Suprapubic skin (tissue), 4 donors: ENCODE measurements at regions not wholly inside any gene's neighbourhood (a gene's known extent, or its start where the extent isn't known, plus 50 kb on each side); places are given as distances from the start of the nearest gene placed in this dataset.

Experiments used
- DNase-seq, 2 donors: peaks; one replicate each; pipeline ENCODE4 v3.0.0-alpha.2; 2019; ENCODE audit warnings: low spot score in 2 of 2
- H3K27ac ChIP-seq: fragments of 200-600 bp; sonication (generic); one replicate; pipeline ENCODE4 v1.5.1; 2019
- H3K27me3 ChIP-seq: fragments of 200-600 bp; sonication (generic); one replicate; pipeline ENCODE4 v1.5.1; 2019
- H3K36me3 ChIP-seq: fragments of 200-600 bp; sonication (generic); one replicate; pipeline ENCODE4 v1.5.1; 2019
- H3K4me1 ChIP-seq: fragments of 200-600 bp; sonication (generic); one replicate; pipeline ENCODE4 v1.5.1; 2019
- H3K4me3 ChIP-seq: fragments of 200-600 bp; sonication (generic); one replicate; pipeline ENCODE4 v1.5.1; 2019; ENCODE audit warnings: mild to moderate bottlenecking
- H3K9me3 ChIP-seq: fragments of 200-600 bp; sonication (generic); one replicate; pipeline ENCODE4 v1.5.1; 2019
- EP300 ChIP-seq: sonication (generic); formaldehyde crosslinking; IDR thresholded peaks from one replicate; pipeline ENCODE4 v1.6.1; 2017; ENCODE audit warnings: antibody characterized with exemption
- POLR2A ChIP-seq, 2 donors: fragments of 450-650 bp; IDR thresholded peaks; one replicate each; pipeline ENCODE4 v1.6.1; 2017; ENCODE audit warnings: antibody characterized with exemption in 2 of 2, mild to moderate bottlenecking in 2 of 2, moderate library complexity in 2 of 2
- POLR2AphosphoS5 ChIP-seq, 3 donors: sonication (generic); formaldehyde crosslinking; IDR thresholded peaks; one replicate each; pipeline ENCODE4 v1.6.1; 2017; ENCODE audit warnings: antibody characterized with exemption in 3 of 3
- whole genome bisulfite sequencing: methylation state at CpG from one replicate; pipeline ENCODE4 v1.1.5; 2018; 5-methylcytosine and 5-hydroxymethylcytosine counted together
- TF ChIP-seq, protein P1 (sequence below), 2 donors: fragments of 200-600 bp in 1 of 2; fragments of 450-650 bp in 1 of 2; sonication (generic) in 1 of 2; IDR thresholded peaks; one replicate each; pipeline ENCODE4 v1.5.1; 2016 to 2019; ENCODE audit warnings: antibody characterized with exemption in 2 of 2, mild to moderate bottlenecking in 1 of 2, moderate library complexity in 1 of 2

DNA sequence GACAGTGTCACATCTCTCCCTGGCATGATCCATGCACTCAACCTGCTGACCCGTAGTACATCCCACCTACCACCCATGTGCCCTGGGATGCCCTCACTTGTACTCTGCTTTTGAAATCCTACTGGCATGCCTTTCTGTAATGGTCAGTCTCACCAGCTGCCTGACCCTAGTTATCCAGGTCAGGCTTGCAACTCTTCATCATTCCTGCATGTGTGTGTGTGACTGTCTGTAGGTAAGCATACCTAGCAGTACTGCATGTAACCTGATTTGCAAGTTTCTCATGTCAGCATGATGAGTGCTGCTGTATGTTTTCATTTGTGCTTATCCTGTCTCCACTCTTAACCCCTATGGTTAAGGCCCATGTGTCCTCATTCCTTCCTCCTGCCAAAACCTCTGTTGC lies 202.0 kb upstream of the MTNR1B start:
- WGBS: 95% methylated on average over 1 of the region's 1 CpG
- no peaks in the 10 kb centered on the region for H3K27me3 ChIP-seq

DNA sequence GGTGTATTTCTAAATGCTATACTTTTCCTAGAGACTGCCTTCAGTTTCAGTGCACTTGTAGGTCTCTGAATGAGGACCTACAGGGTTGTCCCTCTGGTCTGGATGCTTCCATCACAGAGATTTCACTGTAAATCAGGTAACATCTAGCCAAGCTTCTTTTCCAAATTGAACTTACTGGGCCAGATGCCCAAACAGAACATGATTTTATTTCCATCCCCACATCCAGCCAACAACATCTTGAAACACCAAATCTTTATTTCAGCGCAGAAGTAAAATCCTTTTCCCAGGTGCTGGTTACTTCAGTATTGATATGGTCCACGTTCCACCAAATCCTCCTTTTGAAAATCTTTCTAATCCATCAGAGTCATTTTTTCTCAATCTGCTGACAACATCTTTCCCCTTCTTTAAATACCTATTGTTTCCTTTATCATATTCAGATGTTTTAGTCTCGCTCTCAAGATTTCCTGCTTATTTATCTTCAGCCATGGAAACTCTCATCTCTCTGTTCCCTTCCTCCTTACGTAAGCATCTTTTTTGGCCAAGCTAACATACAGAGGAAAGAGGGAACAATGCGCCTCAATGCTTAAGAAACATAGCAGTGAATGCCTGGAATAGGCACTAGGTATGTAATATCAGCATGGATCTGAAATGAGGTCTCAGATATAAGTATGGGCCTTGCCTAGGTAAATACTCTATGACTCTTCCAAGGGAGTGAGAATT lies 201.2 kb upstream of the MTNR1B start:
- Histone ChIP-seq H3K4me1 (no peaks in the 10 kb centered on the region), H3K36me3 (no peaks in the 10 kb centered on the region), H3K9me3 (no peaks in the 10 kb centered on the region), H3K4me3 (no peak overlapping the region), H3K27ac (no peak overlapping the region), H3K27me3 (no peaks in the 10 kb centered on the region)
- no peak for TF ChIP-seq POLR2AphosphoS5 (IDR thresholded peaks at IDR 0.05)
- TF ChIP-seq POLR2A (IDR thresholded peaks at IDR 0.05): no peak
- TF ChIP-seq, protein P1, sequence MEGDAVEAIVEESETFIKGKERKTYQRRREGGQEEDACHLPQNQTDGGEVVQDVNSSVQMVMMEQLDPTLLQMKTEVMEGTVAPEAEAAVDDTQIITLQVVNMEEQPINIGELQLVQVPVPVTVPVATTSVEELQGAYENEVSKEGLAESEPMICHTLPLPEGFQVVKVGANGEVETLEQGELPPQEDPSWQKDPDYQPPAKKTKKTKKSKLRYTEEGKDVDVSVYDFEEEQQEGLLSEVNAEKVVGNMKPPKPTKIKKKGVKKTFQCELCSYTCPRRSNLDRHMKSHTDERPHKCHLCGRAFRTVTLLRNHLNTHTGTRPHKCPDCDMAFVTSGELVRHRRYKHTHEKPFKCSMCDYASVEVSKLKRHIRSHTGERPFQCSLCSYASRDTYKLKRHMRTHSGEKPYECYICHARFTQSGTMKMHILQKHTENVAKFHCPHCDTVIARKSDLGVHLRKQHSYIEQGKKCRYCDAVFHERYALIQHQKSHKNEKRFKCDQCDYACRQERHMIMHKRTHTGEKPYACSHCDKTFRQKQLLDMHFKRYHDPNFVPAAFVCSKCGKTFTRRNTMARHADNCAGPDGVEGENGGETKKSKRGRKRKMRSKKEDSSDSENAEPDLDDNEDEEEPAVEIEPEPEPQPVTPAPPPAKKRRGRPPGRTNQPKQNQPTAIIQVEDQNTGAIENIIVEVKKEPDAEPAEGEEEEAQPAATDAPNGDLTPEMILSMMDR (IDR thresholded peaks at IDR 0.05): no peak
- no peak for TF ChIP-seq EP300
- no peak for DNase-seq
- WGBS: 86% methylated on average over 5 of the region's 5 CpGs

More for the DNA sequence above, 202.0 kb upstream of the MTNR1B start:
- no peaks in the 10 kb centered on the region for H3K4me1 ChIP-seq
- no peak for DNase-seq
- H3K9me3 ChIP-seq: no peaks in the 10 kb centered on the region
- no peaks in the 10 kb centered on the region for H3K36me3 ChIP-seq
- TF ChIP-seq, protein P1 (IDR thresholded peaks at IDR 0.05): no peak
- no peak for TF ChIP-seq EP300
- no peak for TF ChIP-seq POLR2AphosphoS5 (IDR thresholded peaks at IDR 0.05)
- no peak overlapping the region for H3K27ac ChIP-seq
- no peak overlapping the region for H3K4me3 ChIP-seq

DNA sequence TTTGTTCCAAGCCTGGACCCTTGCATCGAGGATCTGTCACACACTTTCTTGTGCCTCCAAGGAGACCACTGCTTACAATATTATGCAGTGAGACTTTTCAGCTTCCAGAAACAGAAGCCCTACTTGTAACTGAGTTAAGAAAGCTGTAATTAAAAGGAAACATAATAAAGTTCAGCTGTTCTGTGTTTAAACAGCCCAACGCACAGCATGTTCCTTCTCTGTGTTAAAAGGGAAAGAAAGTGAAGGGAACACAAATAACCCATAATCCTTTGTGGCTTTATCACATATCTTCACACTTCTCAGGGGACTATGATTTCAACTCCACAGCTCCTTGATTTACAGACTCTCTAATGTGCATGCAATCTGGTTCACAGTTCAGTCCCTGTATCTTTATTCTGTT lies 200.3 kb upstream of the MTNR1B start:
- 62% methylated on average over 2 of the region's 2 CpGs for WGBS
- Histone ChIP-seq H3K4me1 (no peaks in the 10 kb centered on the region), H3K36me3 (no peaks in the 10 kb centered on the region), H3K27me3 (no peaks in the 10 kb centered on the region), H3K27ac (no peak overlapping the region), H3K9me3 (no peaks in the 10 kb centered on the region), H3K4me3 (no peak overlapping the region)
- TF ChIP-seq, protein P1 (IDR thresholded peaks at IDR 0.05): no peak
- no peak for TF ChIP-seq EP300
- no peak for TF ChIP-seq POLR2AphosphoS5 (IDR thresholded peaks at IDR 0.05)
- no peak for TF ChIP-seq POLR2A (IDR thresholded peaks at IDR 0.05)
- no peak for DNase-seq

DNA sequence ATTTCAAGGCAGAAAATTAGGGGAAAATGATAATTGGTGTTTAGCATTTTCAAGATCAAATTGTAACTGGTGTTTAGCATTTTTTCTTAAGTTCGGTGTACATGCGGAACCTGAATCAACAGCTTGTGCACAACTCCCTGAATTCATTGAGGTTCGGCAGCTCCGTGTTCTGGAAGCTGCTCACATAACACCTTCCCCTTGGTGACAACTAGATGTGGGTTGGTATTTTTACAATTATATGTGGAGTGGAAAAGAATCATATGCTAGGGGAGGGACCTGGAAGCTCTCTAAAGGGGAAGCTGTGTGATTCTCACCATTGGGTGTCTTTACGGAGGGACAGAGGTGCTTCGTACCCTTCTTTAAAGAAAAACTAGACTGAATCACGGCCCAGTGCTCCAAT lies 199.0 kb upstream of the MTNR1B start:
- Histone ChIP-seq H3K36me3 (no peaks in the 10 kb centered on the region), H3K4me1 (no peaks in the 10 kb centered on the region), H3K27ac (no peak overlapping the region), H3K4me3 (no peak overlapping the region), H3K9me3 (no peaks in the 10 kb centered on the region), H3K27me3 (no peaks in the 10 kb centered on the region)
- no peak for TF ChIP-seq POLR2AphosphoS5 (IDR thresholded peaks at IDR 0.05)
- TF ChIP-seq, protein P1 (IDR thresholded peaks at IDR 0.05): no peak
- WGBS: 92% methylated on average over 7 of the region's 7 CpGs
- no peak for DNase-seq

DNA sequence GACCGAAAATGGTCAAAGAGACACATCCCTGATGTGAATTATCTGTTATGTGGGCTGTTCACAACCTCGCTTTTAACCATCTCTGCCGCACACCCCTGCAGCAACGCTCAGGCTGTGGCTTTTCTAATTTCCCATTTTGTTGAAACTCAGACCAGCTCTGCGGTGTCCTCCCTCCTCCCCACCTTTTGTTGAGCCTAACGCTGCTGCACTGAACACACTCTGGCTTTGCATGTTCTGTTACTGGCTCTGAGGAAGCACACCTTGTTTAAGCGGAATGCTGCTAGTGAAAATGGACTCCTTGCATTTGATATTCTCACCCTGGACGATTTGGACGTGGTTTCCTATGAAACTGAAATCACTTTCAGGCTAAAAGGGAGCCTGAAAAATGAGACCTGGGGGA lies 198.5 kb upstream of the MTNR1B start:
- no peaks in the 10 kb centered on the region for H3K4me1 ChIP-seq
- no peak overlapping the region for H3K27ac ChIP-seq
- TF ChIP-seq EP300 (no peak), POLR2A (IDR thresholded peaks at IDR 0.05) (no peak), POLR2AphosphoS5 (IDR thresholded peaks at IDR 0.05) (no peak)
- TF ChIP-seq, protein P1 (IDR thresholded peaks at IDR 0.05): no peak
- 87% methylated on average over 9 of the region's 9 CpGs for WGBS
- no peaks in the 10 kb centered on the region for H3K36me3 ChIP-seq
- no peaks in the 10 kb centered on the region for H3K27me3 ChIP-seq
- H3K4me3 ChIP-seq: no peak overlapping the region
- DNase-seq: no peak
- H3K9me3 ChIP-seq: no peaks in the 10 kb centered on the region
